IPS-18a (cell line): ENCODE measurements at regions not wholly inside any gene's neighbourhood (a gene's known extent, or its start where the extent isn't known, plus 50 kb on each side); places are given as distances from the start of the nearest gene placed in this dataset.

Experiments
- H3K27ac ChIP-seq: one replicate; pipeline ENCODE4 v1.5.1; 2013; ENCODE audit warnings: low read length
- H3K27me3 ChIP-seq: one replicate; pipeline ENCODE4 v1.6.1; 2013; ENCODE audit warnings: mild to moderate bottlenecking, low read length; ENCODE audit not compliant: control insufficient read depth, insufficient read depth
- H3K36me3 ChIP-seq: one replicate; pipeline ENCODE4 v1.6.1; 2013; ENCODE audit warnings: low read depth, low read length; ENCODE audit not compliant: control insufficient read depth
- H3K4me1 ChIP-seq: one replicate; pipeline ENCODE4 v1.6.1; 2013; ENCODE audit warnings: low read depth, low read length; ENCODE audit not compliant: control insufficient read depth
- H3K4me3 ChIP-seq: one replicate; pipeline ENCODE4 v1.5.1; 2013; ENCODE audit warnings: low read length
- H3K9ac ChIP-seq: one replicate; pipeline ENCODE4 v1.6.1; 2013; ENCODE audit warnings: mild to moderate bottlenecking, low read length, moderate library complexity
- H3K9me3 ChIP-seq: one replicate; pipeline ENCODE4 v1.6.1; 2013; ENCODE audit warnings: low read depth, low read length; ENCODE audit not compliant: control insufficient read depth

DNA sequence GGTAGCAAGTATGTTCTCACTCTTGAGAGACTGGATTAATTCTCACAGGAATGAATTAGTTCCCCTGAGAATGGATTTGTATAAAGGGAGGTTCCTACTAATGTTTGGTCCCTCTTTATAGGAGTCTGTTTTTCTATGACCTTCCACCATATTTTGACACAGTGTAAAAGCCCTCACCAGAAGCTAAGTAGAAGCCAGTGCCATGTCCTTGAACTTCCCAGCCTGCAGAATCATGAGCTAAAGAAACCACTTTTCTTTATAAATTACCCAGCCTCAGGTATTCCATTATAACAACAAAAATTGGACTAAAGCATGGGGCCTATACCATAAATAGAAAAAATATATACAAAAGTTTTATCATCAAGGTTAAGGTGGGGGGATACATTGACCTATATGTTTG is 227.9 kb upstream of the DTNA start:
- Histone ChIP-seq H3K9me3 (no peaks in the 10 kb centered on the region), H3K36me3 (no peaks in the 10 kb centered on the region), H3K27me3 (no peaks in the 10 kb centered on the region), H3K4me1 (peaks cover 24% of the 10 kb centered on the region), H3K4me3 (no peak overlapping the region), H3K9ac (no peak overlapping the region), H3K27ac (no peak overlapping the region)

DNA sequence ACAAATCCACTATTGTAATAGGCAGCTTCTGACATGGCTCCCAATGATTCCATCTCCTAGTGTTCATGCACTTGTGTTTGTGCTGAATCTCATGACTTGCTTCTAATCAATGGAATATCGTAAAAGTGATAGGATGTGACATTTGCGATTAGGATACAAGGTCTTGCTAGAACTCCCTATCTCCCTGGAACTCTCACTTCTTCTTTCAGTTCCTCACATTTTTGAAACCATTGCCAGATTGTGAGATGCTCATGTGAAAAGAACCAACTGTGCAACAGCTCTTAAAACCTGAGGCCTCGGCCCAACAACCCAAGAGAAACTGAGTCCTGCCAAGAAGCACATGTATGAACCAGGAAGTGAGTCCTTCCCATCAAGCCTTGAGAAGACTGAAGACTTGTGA is 226.9 kb upstream of the DTNA start:
- peaks cover 33% of the 10 kb centered on the region for H3K4me1 ChIP-seq
- no peak overlapping the region for H3K9ac ChIP-seq
- no peaks in the 10 kb centered on the region for H3K36me3 ChIP-seq
- H3K4me3 ChIP-seq: no peak overlapping the region
- H3K27me3 ChIP-seq: no peaks in the 10 kb centered on the region
- no peaks in the 10 kb centered on the region for H3K9me3 ChIP-seq
- no peak overlapping the region for H3K27ac ChIP-seq

DNA sequence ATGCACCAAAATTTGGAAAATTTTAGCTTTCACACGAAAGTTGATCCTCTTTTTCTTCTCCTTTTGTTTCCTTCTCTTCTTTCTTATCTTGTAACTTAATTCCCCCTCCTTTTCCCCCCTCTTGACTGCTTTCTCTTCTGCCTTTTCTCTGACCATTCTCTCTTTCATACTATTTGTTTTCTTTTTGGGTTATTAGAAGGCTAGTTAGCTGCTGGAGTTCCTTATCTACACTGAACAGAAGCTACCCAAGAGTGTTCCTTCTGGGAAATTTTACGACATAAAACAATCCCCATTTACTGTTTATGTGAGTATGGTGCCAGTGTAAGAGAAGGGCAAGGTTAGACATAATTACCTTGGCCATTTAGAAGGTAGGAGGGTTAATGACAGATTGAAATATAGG is 218.4 kb upstream of the DTNA start:
- no peak overlapping the region for H3K9ac ChIP-seq
- H3K27me3 ChIP-seq: peaks cover 13% of the 10 kb centered on the region
- H3K9me3 ChIP-seq: no peaks in the 10 kb centered on the region
- H3K4me3 ChIP-seq: no peak overlapping the region
- H3K27ac ChIP-seq: no peak overlapping the region
- H3K4me1 ChIP-seq: peaks cover 46% of the 10 kb centered on the region
- H3K36me3 ChIP-seq: no peaks in the 10 kb centered on the region

DNA sequence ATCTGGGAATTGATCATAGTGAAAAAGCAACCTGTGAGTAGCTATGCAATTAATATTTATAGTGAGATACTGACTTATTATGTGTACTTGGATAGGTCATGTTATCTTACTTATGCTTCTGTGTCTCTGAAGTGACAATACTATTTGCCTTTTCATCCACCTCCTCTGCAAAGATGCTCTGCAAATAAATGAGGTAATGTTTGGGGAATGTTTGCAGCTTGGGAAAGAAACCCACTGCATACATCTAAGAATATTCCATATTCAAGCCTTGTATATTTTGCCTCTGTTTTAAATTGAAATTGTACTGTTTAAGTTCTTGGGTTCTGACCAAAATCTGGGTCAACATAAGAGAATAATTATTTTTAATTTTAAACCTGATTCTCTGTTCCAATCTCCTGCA is 217.4 kb upstream of the DTNA start:
- H3K4me1 ChIP-seq: peaks cover 43% of the 10 kb centered on the region
- H3K27ac ChIP-seq: no peak overlapping the region
- no peaks in the 10 kb centered on the region for H3K36me3 ChIP-seq
- peaks cover 13% of the 10 kb centered on the region for H3K27me3 ChIP-seq
- H3K4me3 ChIP-seq: peak overlapping the region; percentile 80
- no peaks in the 10 kb centered on the region for H3K9me3 ChIP-seq
- peak overlapping the region; percentile 73 for H3K9ac ChIP-seq

DNA sequence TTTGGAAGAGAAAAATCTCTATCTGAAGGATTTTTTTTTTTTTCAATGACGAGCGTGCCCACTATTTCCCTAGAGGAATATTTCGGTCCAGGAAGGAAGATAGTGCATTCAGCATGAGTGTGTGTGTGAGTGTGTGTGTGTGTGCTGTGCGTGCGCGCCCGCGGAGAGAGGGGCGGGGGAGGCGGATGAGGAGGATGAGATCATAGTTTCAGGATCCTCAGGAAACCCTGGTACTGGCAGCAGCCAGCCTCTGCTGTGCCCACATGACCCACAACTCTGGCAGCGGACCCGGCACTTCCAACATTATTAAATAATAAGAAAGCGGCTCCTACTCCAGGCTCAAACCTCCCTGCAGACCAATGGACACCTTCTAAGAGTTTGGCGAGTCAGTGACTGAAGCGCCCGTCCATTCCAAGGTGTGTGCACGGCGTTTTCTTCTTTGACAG is 217.0 kb upstream of the DTNA start:
- Histone ChIP-seq H3K4me3 (peak overlapping the region; percentile 80), H3K9me3 (no peaks in the 10 kb centered on the region), H3K9ac (peak overlapping the region; percentile 73), H3K27me3 (peaks cover 13% of the 10 kb centered on the region), H3K4me1 (peaks cover 38% of the 10 kb centered on the region), H3K36me3 (no peaks in the 10 kb centered on the region), H3K27ac (no peak overlapping the region)

DNA sequence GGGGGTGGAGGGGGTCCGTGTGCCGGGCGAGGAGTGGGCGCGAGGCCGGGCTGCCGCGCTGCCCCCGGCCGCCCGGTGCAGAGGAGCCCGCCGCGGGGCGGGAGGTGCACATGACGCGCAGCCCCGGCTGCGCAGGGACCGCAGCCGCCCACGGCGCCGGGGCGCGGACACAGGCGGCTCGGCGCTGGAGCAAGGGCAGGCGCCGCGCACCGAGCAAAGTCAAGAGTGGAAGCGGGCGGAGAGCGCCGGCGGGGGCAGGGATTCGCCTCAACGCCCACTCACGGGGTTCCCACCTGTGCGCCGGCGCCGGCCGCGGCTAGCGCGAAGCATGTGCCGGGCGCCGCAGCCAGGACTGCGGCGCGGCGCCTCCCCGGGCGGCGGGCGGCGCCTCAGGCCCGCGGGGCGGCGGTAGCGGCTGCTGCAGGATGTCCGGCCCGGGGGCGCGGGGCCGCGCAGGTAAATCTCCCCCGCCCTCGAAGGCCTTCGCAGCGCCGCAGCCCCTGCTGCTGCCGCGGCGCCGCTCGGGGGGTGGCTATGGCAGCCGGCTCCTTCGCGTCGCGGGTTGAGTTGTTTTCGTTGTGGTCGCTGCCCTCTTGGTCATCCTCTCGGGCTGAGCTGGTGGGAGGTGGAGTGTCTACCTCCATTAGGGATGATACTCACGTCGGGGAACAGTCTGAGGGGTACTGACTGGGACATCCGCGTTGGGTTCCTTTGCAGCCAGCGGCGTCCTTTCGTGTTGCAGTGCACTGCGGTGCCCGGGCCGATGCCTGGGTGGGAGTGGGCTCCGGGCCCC is 216.3 kb upstream of the DTNA start:
- H3K4me3 ChIP-seq: peak overlapping the region; percentile 80
- H3K4me1 ChIP-seq: peaks cover 32% of the 10 kb centered on the region
- H3K36me3 ChIP-seq: no peaks in the 10 kb centered on the region
- H3K9me3 ChIP-seq: no peaks in the 10 kb centered on the region
- H3K27ac ChIP-seq: no peak overlapping the region
- peak overlapping the region; percentile 73 for H3K9ac ChIP-seq
- peaks cover 13% of the 10 kb centered on the region for H3K27me3 ChIP-seq

DNA sequence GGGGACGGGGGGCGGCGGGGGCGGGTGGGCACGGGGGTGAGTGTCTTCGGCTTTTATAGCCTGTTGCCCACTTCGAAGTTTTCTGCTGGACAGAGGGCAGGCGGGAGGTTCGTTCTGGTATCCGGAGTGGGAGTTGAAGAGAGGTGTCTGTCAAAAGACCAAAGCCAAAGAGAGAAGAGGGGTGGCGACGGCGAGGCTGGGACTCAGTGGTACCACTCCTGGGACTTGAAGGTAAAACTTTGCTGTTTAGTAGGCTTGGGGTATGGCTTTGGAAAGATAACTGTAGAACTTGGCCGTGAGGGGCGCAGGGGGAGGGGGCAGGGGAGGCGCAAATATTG is 215.8 kb upstream of the DTNA start:
- peak overlapping the region; percentile 80 for H3K4me3 ChIP-seq
- no peaks in the 10 kb centered on the region for H3K9me3 ChIP-seq
- peaks cover 13% of the 10 kb centered on the region for H3K27me3 ChIP-seq
- no peaks in the 10 kb centered on the region for H3K36me3 ChIP-seq
- H3K4me1 ChIP-seq: peaks cover 26% of the 10 kb centered on the region
- H3K9ac ChIP-seq: no peak overlapping the region
- no peak overlapping the region for H3K27ac ChIP-seq

DNA sequence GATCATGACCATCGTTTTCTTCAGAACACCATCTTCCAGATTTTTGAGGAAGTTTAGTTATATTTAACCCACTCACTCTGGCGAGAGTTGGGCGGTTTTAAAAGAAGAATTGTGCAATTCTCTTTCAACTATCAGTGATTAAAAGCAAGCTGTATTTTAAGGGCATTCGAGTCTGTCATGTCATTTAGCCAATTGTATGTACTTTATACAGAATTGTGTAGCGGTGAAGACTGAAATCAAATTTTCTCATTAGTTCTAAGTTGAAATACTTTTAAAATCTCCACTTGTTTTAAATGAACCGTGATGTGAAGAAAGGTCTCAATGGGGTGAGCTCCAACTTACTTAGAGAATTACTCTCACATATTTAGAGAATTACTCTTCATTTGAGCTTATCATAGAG is 214.6 kb upstream of the DTNA start:
- no peaks in the 10 kb centered on the region for H3K36me3 ChIP-seq
- H3K4me1 ChIP-seq: peaks cover 15% of the 10 kb centered on the region
- H3K4me3 ChIP-seq: peak overlapping the region; percentile 80
- H3K27me3 ChIP-seq: peaks cover 13% of the 10 kb centered on the region
- H3K9me3 ChIP-seq: peaks cover 3% of the 10 kb centered on the region
- no peak overlapping the region for H3K27ac ChIP-seq
- H3K9ac ChIP-seq: no peak overlapping the region

DNA sequence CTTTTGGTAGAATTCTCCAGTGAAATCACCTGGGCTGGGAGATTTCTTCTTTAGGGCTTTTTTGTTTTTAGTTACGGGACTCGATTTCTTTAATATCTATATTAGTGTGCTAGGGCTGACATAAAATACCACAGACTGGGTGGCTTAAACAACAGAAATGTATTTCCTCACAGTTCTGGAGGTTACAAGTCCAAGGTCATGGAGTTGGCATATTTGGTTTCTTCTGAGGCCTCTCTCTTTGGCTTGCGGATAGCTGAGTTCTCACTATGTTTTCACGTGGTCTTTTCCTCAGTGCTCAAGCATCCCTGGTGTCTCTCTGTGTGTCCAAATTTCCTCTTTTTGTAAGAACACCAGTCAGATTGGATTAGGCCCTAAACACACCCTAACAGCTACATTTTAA is 208.5 kb upstream of the DTNA start:
- Histone ChIP-seq H3K4me3 (no peak overlapping the region), H3K27me3 (no peaks in the 10 kb centered on the region), H3K9ac (no peak overlapping the region), H3K27ac (no peak overlapping the region), H3K36me3 (no peaks in the 10 kb centered on the region), H3K4me1 (peaks cover 6% of the 10 kb centered on the region), H3K9me3 (peaks cover 6% of the 10 kb centered on the region)

DNA sequence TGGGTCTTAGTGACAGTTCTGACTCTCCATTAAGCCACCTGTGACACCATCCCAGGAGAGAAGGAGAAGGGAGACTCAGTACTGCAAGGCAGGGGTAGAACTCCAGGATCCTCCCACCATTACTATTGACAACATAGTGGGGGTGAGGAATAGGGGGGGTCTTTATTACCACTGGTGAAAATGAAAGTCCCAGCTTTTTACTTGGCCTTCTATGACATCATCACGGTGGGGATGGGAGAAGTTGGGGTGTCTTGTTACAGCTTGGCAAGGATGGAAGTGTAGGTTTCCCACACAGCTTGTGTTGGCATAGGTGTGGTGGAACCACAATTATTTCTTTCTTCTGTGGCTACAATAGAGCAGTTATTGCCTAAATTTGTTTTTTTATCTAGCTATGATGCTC is 203.9 kb upstream of the DTNA start:
- H3K27ac ChIP-seq: no peak overlapping the region

DNA sequence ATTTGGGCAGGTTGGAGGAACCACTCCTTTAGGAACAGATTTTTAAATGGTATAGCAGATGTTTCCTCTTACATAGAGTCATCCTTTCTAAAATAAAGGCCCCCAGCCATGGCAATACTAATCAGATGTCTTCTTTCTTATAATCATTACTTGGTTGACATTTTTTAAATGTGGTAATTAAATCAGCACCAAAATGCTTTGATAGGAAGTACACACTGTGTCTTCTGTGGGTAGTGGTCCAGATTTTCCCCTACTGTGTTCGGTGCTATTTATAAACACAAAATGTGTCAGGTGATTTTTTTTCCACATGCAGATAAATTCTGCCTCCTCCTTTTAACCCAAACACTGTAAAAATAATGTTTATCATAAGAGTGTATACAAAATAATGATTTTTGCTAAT is 200.9 kb upstream of the DTNA start:
- peaks cover 22% of the 10 kb centered on the region for H3K4me1 ChIP-seq
- H3K27me3 ChIP-seq: no peaks in the 10 kb centered on the region
- no peaks in the 10 kb centered on the region for H3K9me3 ChIP-seq
- H3K36me3 ChIP-seq: no peaks in the 10 kb centered on the region
- H3K27ac ChIP-seq: no peak overlapping the region
- H3K4me3 ChIP-seq: no peak overlapping the region
- no peak overlapping the region for H3K9ac ChIP-seq

More for the DNA sequence above, 203.9 kb upstream of the DTNA start:
- no peak overlapping the region for H3K9ac ChIP-seq
- no peaks in the 10 kb centered on the region for H3K36me3 ChIP-seq
- H3K27me3 ChIP-seq: no peaks in the 10 kb centered on the region
- peaks cover 18% of the 10 kb centered on the region for H3K4me1 ChIP-seq
- H3K4me3 ChIP-seq: no peak overlapping the region
- no peaks in the 10 kb centered on the region for H3K9me3 ChIP-seq

DNA sequence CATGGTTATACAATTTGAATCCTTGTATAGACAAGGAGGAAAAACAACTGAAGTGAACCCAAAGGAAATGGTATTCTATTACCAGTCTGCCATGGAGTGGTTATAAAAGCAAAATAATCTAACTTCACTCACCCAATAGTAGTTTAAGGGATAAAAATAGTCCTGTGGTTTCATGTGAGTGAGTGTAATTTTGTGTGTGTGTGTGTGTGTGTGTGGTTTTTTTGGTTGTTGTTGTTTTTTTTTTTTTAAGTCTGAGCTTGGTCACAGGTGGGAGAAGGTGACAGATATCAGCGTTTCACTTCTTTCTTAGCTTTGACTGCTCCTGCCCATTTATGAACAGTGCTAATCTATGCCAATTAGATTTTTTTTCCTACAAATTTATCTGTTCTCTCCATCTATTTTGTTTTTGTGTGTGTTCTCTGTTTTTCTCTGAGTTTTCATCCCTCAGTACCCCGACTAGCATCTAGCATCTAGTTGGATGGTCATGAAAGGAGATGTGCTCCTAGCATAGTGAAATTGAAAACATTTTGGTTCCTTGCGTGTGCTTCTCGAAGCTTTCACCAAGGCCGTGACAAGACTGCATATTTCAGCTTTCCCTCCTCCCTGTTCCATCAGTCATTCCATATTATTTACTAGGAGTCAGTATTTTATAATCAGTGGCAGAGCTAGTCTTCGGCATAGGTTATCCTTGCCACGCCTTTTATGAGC is 200.1 kb upstream of the DTNA start:
- Histone ChIP-seq H3K4me3 (no peak overlapping the region), H3K9me3 (no peaks in the 10 kb centered on the region), H3K27me3 (no peaks in the 10 kb centered on the region), H3K9ac (no peak overlapping the region), H3K36me3 (no peaks in the 10 kb centered on the region), H3K27ac (no peak overlapping the region), H3K4me1 (peaks cover 19% of the 10 kb centered on the region)
